ENCODE measurements at regions not wholly inside any gene's neighbourhood (a gene's known extent, or its start where the extent isn't known, plus 50 kb on each side); places are given as distances from the start of the nearest gene placed in this dataset.

DNA sequence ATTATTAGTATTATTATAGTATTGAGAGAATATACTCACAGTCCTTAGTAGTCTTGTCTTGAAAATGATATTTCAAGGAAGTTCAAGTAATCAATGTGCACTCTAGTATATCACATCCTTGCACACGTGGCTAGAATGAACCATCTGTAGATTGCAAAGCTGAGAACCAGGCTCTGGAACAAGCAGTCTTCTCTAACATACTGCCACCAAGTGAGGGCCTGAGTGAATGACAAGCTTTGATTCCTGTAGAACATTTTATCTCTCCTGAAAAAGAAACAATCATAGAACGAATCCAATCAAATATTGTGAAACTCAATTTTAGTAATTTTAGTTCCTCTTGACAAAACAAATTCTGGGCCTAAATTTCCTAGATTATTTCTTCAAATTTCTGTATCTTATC, 55.3 kb upstream of the SULT1C3 start:
- Histone ChIP-seq H3K14ac (ENCODE audit: insufficient read depth, low read length) (no peak overlapping the region), H2BK15ac (ENCODE audit: low read depth, low read length) (no peak overlapping the region), H2BK120ac (ENCODE audit: low read depth, low read length, poor library complexity, severe bottlenecking) (no peak overlapping the region), H2BK20ac (ENCODE audit: low read depth, low read length, poor library complexity, severe bottlenecking) (no peak overlapping the region), H3K56ac (ENCODE audit: insufficient read length, low read depth, low read length) (no peak overlapping the region), H3K79me2 (ENCODE audit: insufficient read depth, low read length) (no peaks in the 10 kb centered on the region), H3K18ac (ENCODE audit: insufficient read length, low read depth, low read length) (no peak overlapping the region), H3K9me3 (ENCODE audit: control insufficient read depth, low read depth, low read length) (no peaks in the 10 kb centered on the region), H3K23me2 (ENCODE audit: insufficient read length, low read depth, low read length, poor library complexity, severe bottlenecking) (no peaks in the 10 kb centered on the region), H3K23ac (ENCODE audit: insufficient read length, low read depth, low read length) (no peak overlapping the region), H2AK5ac (ENCODE audit: insufficient read length, low read length) (no peak overlapping the region), H3K9ac (ENCODE audit: extremely low read depth, insufficient read length, low read length) (no peak overlapping the region), H4K8ac (replicated peaks; ENCODE audit: insufficient read length, low read depth, low read length) (no peak overlapping the region), H2BK12ac (ENCODE audit: insufficient read length, low read depth, low read length) (no peak overlapping the region), H3K4me1 (ENCODE audit: insufficient read depth, low read length) (no peaks in the 10 kb centered on the region), H3T11ph (ENCODE audit: low read length) (no peak overlapping the region), H2BK5ac (ENCODE audit: insufficient read length, low read length) (no peak overlapping the region), H3K4ac (ENCODE audit: low read depth, low read length) (no peak overlapping the region), H3K79me1 (ENCODE audit: insufficient read depth, low read depth, low read length, poor library complexity, severe bottlenecking) (no peaks in the 10 kb centered on the region), H3K4me2 (ENCODE audit: insufficient read depth, insufficient read length, low read length) (no peak overlapping the region), H4K20me1 (ENCODE audit: control insufficient read depth, insufficient read depth, insufficient read length) (no peaks in the 10 kb centered on the region), H3K27me3 (ENCODE audit: insufficient read depth, low read length) (no peaks in the 10 kb centered on the region), H4K5ac (ENCODE audit: insufficient read length, low read depth, low read length) (no peak overlapping the region), H2AFZ (ENCODE audit: low read length) (no peak overlapping the region), H4K91ac (ENCODE audit: insufficient read length, low read depth, low read length) (no peak overlapping the region), H3K27ac (ENCODE audit: insufficient read length, low read depth, low read length) (no peak overlapping the region)
- no peak overlapping the region for H3K4me3 Mint-ChIP-seq
- peaks cover 0 to under 1% of the 10 kb centered on the region in 2 experiments; a peak in 1 of 4 replicates for H3K4me1 Mint-ChIP-seq
- H3K27ac Mint-ChIP-seq = no peak overlapping the region
- TF ChIP-seq, protein P1, sequence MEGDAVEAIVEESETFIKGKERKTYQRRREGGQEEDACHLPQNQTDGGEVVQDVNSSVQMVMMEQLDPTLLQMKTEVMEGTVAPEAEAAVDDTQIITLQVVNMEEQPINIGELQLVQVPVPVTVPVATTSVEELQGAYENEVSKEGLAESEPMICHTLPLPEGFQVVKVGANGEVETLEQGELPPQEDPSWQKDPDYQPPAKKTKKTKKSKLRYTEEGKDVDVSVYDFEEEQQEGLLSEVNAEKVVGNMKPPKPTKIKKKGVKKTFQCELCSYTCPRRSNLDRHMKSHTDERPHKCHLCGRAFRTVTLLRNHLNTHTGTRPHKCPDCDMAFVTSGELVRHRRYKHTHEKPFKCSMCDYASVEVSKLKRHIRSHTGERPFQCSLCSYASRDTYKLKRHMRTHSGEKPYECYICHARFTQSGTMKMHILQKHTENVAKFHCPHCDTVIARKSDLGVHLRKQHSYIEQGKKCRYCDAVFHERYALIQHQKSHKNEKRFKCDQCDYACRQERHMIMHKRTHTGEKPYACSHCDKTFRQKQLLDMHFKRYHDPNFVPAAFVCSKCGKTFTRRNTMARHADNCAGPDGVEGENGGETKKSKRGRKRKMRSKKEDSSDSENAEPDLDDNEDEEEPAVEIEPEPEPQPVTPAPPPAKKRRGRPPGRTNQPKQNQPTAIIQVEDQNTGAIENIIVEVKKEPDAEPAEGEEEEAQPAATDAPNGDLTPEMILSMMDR (conservative IDR thresholded peaks at IDR 0.05) = peak; percentile 65
- H3K36me3 Mint-ChIP-seq (ENCODE audit: insufficient read depth in 1 of 3, low read depth in 3 of 3) = no peaks in the 10 kb centered on the region
- DNase-seq = no peak
- WGBS (ENCODE audit: extremely low coverage, insufficient read length, low lambda C conversion rate) = no CpG with 5 or more reads among the region's 2 CpGs
- H3K9me3 Mint-ChIP-seq = no peaks in the 10 kb centered on the region
- H3K27me3 Mint-ChIP-seq (ENCODE audit: low read depth) = no peaks in the 10 kb centered on the region
